ENCODE measurements at regions not wholly inside any gene's neighbourhood (a gene's known extent, or its start where the extent isn't known, plus 50 kb on each side); places are given as distances from the start of the nearest gene placed in this dataset.
A peak's percentile ranks its signal among the peaks of the same experiment; 100 is the strongest.

GRCh38 chr2:195545811-195546210, 111.2 kb upstream of the SLC39A10 start:
- Histone ChIP-seq H3K4me3 (no peak overlapping the region), H3K9me3 (peaks cover 0 to 12% of the 10 kb centered on the region in 2 donors), H3K36me3 (no peaks in the 10 kb centered on the region), H3K27me3 (no peaks in the 10 kb centered on the region), H3K4me1 (peaks cover 0 to 15% of the 10 kb centered on the region in 2 donors), H3K27ac (no peak overlapping the region)
- intact Hi-C loops (cut with DNase I), result no loop called here
- ATAC-seq (no peak), DNase-seq (no peak)
- TF ChIP-seq CTCF (IDR thresholded peaks at IDR 0.05), result no peak

GRCh38 chr2:195543902-195544894, 112.8 kb upstream of the SLC39A10 start:
- Histone ChIP-seq H3K4me1 (peaks cover 0 to 15% of the 10 kb centered on the region in 2 donors), H3K36me3 (no peaks in the 10 kb centered on the region), H3K9me3 (peaks cover 0 to 12% of the 10 kb centered on the region in 2 donors), H3K27me3 (no peaks in the 10 kb centered on the region), H3K4me3 (no peak overlapping the region), H3K27ac (no peak overlapping the region)
- peak; percentile 97 for ATAC-seq
- no peak for TF ChIP-seq CTCF (IDR thresholded peaks at IDR 0.05)
- intact Hi-C loops (cut with DNase I), result no loop called here
- peak in 1 of 4 donors; percentile 19 for DNase-seq

GRCh38 chr2:195543063-195543462, 114.0 kb upstream of the SLC39A10 start:
- Histone ChIP-seq H3K27ac (no peak overlapping the region), H3K27me3 (no peaks in the 10 kb centered on the region), H3K4me1 (peaks cover 0 to 15% of the 10 kb centered on the region in 2 donors), H3K4me3 (no peak overlapping the region), H3K36me3 (no peaks in the 10 kb centered on the region), H3K9me3 (peaks cover 0 to 6% of the 10 kb centered on the region in 2 donors)
- DNase-seq (no peak), ATAC-seq (no peak)
- intact Hi-C loops (cut with DNase I), result no loop called here
- no peak for TF ChIP-seq CTCF (IDR thresholded peaks at IDR 0.05)

- Histone ChIP-seq H3K27ac (no peak overlapping the region), H3K9me3 (no peaks in the 10 kb centered on the region), H3K27me3 (no peaks in the 10 kb centered on the region), H3K4me3 (no peak overlapping the region), H3K36me3 (no peaks in the 10 kb centered on the region), H3K4me1 (peaks cover 0 to 21% of the 10 kb centered on the region in 2 donors)
- TF ChIP-seq CTCF (IDR thresholded peaks at IDR 0.05), result no peak
- DNase-seq (no peak), ATAC-seq (no peak)
- intact Hi-C loops (cut with DNase I), result no loop called here
Observed at GRCh38 chr2:195542067-195542466, 115.0 kb upstream of the SLC39A10 start.

- intact Hi-C loops (cut with DNase I), result no loop called here
Observed at GRCh38 chr2:195538937-195539336, 118.1 kb upstream of the SLC39A10 start.

More at GRCh38 chr2:195538937-195539336, 118.1 kb upstream of the SLC39A10 start:
- H3K27ac ChIP-seq, result no peak overlapping the region
- no peaks in the 10 kb centered on the region for H3K9me3 ChIP-seq
- no peak for TF ChIP-seq CTCF (IDR thresholded peaks at IDR 0.05)
- H3K36me3 ChIP-seq, result no peaks in the 10 kb centered on the region
- ATAC-seq (no peak), DNase-seq (no peak)
- H3K27me3 ChIP-seq, result no peaks in the 10 kb centered on the region
- no peak overlapping the region for H3K4me3 ChIP-seq
- H3K4me1 ChIP-seq, result peaks cover 0 to 41% of the 10 kb centered on the region in 2 donors

All from left lung (tissue), 4 donors.